NCI-H526 (cell line): ENCODE measurements at regions not wholly inside any gene's neighbourhood (a gene's known extent, or its start where the extent isn't known, plus 50 kb on each side); places are given as distances from the start of the nearest gene placed in this dataset.
"Not testable (repeated sequence)": the region's sequence is repeated elsewhere in the genome, so short reads cannot be mapped to it uniquely, and the experiment has no call there.

Experiments used
- DNase-seq, 2 experiments: peaks; one replicate each; lab custom pipeline; 2025; lab: John Stamatoyannopoulos, UW

DNA sequence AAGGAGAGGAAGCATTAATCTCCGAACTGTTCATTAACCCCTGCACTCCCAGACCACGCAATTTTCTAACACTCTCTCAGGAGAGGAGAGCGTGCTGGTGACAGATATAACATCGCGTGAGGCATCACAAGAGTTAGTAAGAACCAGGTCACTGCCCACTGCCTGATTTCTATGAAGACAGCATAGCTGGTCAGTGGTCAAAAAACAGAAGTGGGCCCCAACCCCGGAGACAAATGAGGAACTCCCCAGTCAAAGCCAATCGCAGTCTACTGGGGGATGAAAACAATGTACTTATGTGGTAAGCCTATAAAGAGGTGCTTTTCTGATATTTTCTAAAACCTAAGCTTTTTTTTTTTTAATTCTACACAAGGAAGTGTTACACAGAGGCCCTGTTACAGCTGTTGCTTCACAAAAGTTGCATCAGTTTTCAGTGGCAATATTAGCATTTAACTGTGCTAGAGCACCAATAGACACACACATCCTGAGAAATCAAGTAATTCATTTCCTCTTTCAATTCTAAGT is 231.8 kb upstream of the IRF2BP2 start:
- DNase-seq: no peak

- DNase-seq: no peak
These were observed 231.3 kb upstream of the IRF2BP2 start for GRCh38 chr1:234841281-234841680.

DNA sequence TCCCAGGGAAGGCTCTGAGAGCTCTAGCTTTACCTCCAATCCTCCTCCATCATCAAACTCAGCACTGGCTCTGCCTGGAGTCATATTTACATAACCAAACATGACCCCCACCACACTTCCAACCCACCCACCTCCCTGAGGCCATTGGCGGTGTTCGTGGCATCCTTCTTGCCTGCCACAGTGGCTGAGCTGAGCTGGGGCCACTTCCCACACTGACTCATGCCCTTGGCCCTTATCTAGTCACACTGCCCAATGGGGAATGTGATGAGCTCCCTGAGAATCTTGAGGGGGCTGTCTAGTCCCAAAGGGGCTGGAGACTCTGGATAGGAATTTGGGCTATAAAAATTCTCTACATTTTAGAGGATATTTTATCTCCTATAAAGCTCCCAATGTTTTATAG is 230.9 kb upstream of the IRF2BP2 start:
- no peak for DNase-seq

DNA sequence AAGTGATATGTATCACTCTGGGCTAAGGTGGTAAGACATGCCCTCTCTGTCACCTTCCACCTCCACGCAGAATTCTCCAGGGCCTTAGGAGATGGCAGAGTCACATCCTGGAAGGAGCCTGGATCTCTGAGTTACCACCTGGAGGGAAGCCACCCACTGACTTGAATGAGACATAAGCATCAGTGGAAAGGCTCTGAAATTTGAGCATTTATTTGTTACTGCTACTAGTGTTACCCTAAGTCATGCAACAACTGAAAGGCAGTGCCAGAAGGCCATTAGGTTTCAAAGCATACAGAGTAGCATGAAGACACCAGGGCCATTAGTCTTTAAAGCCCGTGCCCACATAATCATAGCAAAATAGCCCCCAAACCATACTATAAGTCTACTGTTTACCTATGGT is 230.3 kb upstream of the IRF2BP2 start:
- DNase-seq: no peak

DNA sequence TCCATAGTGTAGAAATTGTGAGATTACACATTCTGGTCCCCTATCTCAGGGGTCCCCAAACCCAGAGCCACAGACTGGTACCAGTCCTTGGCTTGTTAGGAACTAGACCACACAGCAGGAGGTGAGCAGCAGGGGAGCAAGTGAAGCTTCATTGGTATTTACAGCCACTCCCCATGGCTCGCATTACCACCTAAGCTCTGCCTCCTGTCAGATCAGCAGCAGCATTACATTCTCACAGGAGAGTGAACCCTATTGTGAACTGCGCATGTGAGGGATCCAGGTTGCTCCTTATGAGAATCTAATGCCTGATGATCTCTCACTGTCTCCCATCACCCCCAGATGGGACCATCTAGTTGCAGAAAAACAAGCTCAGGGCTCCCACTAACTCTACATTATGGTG is 229.7 kb upstream of the IRF2BP2 start:
- DNase-seq: no peak

GRCh38 chr1:234838820-234839219 is 228.8 kb upstream of the IRF2BP2 start:
- no peak for DNase-seq

DNA sequence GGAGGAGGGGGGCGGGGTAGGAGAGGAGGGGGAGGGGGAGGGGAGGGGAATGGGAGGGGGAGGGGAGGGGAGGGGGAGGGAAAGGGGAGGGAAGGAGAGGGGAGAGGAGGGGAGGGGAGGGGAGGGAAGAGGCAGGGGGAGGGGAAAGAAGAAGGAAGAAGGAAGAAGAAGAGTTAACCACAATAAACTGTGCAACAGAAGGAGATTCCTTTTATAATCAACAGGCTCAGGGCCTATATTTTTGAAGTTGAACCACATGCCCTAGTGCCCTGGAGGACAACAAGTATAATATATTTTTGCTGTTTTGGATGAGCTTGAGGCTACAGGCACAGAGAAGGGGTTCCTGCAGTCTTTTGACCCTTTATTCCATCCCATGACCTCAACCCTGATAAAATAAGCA is 228.2 kb upstream of the IRF2BP2 start:
- DNase-seq: no peak

- DNase-seq: no peak
These were observed 227.7 kb upstream of the IRF2BP2 start for GRCh38 chr1:234837713-234838112.

- DNase-seq: no peak
These were observed 226.9 kb upstream of the IRF2BP2 start for GRCh38 chr1:234836776-234837357.

GRCh38 chr1:234836045-234836681 is 226.2 kb upstream of the IRF2BP2 start:
- no peak for DNase-seq

GRCh38 chr1:234835239-234835638 is 225.3 kb upstream of the IRF2BP2 start:
- no peak for DNase-seq

DNA sequence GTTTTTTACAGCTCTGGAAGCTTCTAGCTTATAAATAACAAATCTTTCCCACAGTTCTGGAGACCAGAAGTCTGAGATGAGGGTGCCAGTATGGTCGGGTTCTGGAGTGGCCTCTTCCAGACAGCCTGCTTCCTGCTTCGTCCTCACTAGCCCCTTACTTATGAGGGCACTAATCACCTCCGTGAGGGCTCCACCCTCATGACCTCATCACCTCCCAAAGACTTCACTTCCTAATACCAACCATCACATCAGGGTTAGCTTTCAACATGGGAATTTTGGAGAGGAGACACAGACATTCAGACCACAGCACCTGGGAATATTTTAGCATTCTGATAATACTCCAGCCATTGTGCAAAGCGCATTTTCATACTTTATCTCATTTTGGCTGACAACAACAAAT is 223.7 kb upstream of the IRF2BP2 start:
- no peak for DNase-seq

DNA sequence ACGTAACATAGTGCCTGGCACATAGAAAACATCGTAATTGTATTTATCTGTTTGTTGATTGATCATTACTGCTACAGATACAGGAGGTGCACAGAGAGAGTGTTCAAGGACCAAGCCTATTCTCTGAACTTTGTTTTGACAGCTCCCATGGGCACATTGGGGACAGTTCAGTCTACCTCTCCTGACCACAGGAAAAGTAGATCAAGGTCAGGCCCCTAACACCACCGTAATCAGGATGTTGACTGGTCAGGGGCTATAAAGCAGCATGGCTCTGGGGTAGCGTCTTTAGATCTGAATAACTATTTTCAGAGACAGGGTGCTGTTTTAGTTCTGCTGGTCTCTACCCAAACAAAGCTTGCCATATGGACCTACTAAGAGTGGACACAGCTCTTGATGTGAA is 223.1 kb upstream of the IRF2BP2 start:
- no peak for DNase-seq

DNA sequence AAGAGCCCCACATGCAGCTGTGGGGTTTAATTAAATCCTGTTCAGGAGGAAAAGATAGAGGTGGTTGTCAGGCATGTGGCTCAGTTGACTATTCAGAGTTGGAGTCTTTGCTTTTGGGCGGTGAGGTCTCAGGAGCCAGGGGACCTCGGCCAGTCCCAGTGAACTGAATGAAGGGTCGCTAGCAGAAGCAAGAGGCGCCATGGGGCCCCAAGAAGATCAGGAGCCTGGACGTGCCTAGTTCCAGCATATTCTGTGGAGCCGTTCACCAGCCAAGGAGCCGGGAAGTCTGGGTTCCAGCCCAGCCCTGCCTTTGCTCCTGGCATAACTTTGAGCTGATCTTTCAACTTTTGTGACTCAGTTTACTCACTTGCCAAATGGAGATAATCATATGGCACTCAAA is 217.7 kb upstream of the IRF2BP2 start:
- DNase-seq: no peak

GRCh38 chr1:234827181-234827580 is 217.2 kb upstream of the IRF2BP2 start:
- no peak for DNase-seq

DNA sequence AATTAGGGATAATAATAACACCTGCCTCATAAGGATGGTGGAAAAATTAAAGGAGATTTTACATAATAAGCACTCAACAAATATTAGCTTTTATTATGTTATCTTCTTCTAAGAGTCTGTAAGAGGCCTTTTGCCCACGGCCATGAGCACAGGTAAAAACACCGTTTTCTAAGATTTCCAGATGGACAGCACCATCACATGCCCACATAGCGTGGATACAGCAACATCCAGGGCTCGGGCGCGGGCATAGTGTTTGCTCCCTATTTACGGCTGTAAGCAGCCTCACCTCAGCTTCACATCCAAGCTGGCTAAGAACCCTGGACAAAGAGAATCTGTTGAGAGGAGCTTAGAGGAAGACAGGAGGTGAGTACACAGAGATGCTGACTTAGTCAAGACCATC is 216.4 kb upstream of the IRF2BP2 start:
- DNase-seq: no peak

DNA sequence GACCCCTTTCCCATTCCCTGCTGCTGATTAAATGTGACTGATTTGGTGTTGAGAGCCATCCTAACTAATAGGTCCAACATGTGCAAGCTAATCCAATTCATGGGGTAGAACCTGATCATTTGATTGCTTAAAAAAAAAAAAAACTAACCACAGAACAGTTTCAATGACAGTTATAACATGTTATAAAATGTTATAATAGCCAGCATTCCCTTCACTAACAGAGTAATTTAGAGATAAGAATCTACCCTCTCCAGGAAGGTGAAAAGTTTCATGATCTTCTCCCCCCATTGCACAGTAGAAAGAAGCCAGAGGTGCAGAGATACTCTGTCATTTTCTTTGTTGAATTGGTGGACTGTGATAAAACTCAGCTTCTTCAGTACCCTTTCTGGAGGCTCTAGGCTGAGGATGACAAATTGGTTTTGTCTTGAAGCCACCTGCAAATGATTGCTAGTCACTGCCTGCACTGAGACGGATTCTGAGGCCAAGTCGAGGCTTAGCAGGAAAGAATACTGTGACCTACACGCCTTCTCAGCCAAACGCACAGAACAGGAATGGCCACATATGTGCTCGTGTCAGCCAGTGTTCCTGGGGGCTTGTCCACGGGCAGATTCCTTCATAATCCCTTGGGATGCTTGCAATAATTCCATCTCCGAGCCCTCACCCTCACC is 215.7 kb upstream of the IRF2BP2 start:
- DNase-seq: no peak

GRCh38 chr1:234824836-234825235 is 214.9 kb upstream of the IRF2BP2 start:
- not testable (repeated sequence) for DNase-seq

DNA sequence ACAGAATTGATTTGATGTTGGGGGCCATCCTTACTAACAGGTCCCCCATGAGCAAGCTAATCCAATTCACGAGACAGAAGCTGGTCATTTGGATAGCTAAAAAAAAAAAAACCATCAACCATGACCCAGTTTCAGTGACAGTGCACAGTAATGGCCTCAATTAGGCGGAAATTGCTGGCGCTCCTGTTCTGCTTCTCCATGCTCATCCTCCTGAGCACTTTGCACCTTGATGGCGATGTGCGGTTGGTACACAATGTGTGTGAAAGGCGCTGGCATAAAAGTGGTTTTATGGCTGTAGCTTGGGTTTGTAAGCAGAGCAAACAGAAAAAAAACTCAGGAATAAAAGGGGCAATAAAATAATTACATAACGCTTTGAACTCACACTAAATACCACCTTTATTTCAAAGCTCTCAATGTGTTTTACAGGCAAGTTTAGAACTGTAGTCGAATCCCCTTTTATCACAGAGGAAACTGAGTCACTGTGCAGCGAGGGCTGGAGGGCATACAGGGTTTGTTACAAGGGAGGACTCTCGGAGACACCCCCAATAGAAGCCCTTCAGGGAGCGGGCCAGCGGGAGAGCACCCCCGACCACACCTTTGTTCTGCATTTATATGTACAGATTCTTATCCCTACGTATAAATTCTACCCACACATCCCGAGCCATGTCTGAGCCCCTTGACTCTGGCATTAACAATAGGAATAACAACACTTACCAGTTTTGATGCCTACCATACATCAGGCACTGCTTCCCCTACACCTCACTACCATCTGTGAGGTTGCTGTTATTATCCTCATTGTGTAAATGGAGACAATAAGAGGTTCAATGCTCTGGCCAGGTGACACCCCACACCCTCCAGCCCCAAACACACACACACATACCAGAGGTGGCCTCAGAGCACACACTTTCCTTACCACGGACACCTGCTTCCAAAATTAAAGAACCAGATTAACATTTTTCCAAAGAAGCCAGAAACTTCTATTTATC is 213.5 kb upstream of the IRF2BP2 start:
- no peak for DNase-seq

DNA sequence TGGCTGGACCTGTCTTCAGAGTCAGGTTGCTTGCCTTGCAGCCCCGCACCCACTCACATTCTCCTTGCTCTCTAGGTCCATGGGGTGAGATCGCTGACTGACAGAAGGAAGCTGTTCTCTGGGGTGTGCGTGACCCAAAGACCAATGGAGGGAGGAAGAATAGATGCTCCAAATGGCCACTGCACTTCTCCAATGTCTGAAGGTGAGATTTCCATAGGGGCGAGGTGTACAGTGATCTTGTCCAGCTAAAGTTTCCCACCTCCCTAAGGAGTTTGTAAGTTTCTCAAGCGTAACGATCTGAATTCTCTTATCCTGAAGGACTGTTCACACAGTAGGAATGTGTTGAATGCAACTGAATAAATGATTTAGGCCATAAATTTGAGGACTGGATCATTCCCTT is 211.9 kb upstream of the IRF2BP2 start:
- no peak for DNase-seq

- no peak for DNase-seq
These were observed 210.6 kb upstream of the IRF2BP2 start for GRCh38 chr1:234820597-234820996.

- DNase-seq: not testable (repeated sequence)
These were observed 209.9 kb upstream of the IRF2BP2 start for GRCh38 chr1:234819845-234820244.
